K562 (cell line): ENCODE measurements at regions not wholly inside any gene's neighbourhood (a gene's known extent, or its start where the extent isn't known, plus 50 kb on each side); places are given as distances from the start of the nearest gene placed in this dataset.

ENCODE experiments used
- BACH1 ChIP-seq: fragments of 200-800 bp; sonication (Bioruptor generic); IDR thresholded peaks from 2 replicates; pipeline ENCODE4 v1.6.1; 2016; ENCODE audit warnings: missing genetic modification characterization, missing compliant biosample characterization
- CHD1 ChIP-seq: fragments of 200-600 bp; sonication (generic); IDR thresholded peaks from one replicate; pipeline ENCODE4 v1.6.1; 2012; ENCODE audit warnings: mild to moderate bottlenecking, moderate library complexity, low read length, inconsistent platforms
- ETV1 ChIP-seq: fragments of 450-650 bp; conservative IDR thresholded peaks from 2 replicates; pipeline ENCODE4 v1.6.1; 2016; ENCODE audit warnings: missing genetic modification characterization, control low read depth, low read depth, missing compliant biosample characterization
- GMEB1 ChIP-seq: fragments of 250-450 bp; sonication (Bioruptor Pico); IDR thresholded peaks from 2 replicates; pipeline ENCODE4 v1.4.0; 2020; ENCODE audit warnings: mild to moderate bottlenecking
- HNRNPH1 ChIP-seq: fragments of 200-400 bp; formaldehyde crosslinking; optimal IDR thresholded peaks from 2 replicates; pipeline ENCODE3; 2017; ENCODE audit warnings: low read depth, mild to moderate bottlenecking, low read length, moderate library complexity
- MECOM ChIP-seq: fragments of 250-450 bp; sonication (Bioruptor Pico); IDR thresholded peaks from 2 replicates; pipeline ENCODE4 v1.8.0; 2022; ENCODE audit warnings: inconsistent platforms
- NCOA4 ChIP-seq: fragments of 450-650 bp; IDR thresholded peaks from 2 replicates; pipeline ENCODE4 v1.6.1; 2018; ENCODE audit warnings: mild to moderate bottlenecking; ENCODE audit not compliant: partially characterized antibody
- NR2C2 ChIP-seq, 2 experiments: fragments of 200-800 bp in 1 of 2; sonication (Bioruptor generic) in 1 of 2; sonication (generic) in 1 of 2; formaldehyde crosslinking in 1 of 2; IDR thresholded peaks; 2 replicates each; pipeline versions ENCODE4 v1.6.1 to v1.8.0; 2016 to 2022; ENCODE audit warnings: mild to moderate bottlenecking in 1 of 2, missing compliant biosample characterization in 1 of 2, missing genetic modification characterization in 1 of 2, missing genetic modification reagents in 1 of 2
- PYGO2 ChIP-seq: fragments of 450-650 bp; IDR thresholded peaks from 2 replicates; pipeline ENCODE4 v1.6.1; 2016; ENCODE audit warnings: mild to moderate bottlenecking, missing genetic modification characterization, moderate library complexity, missing compliant biosample characterization
- RAD21 ChIP-seq, 2 experiments: fragments of 250-450 bp in 1 of 2; fragments of 450-650 bp in 1 of 2; sonication (Bioruptor Pico) in 1 of 2; formaldehyde crosslinking in 1 of 2; IDR thresholded peaks in 1 of 2; conservative IDR thresholded peaks in 1 of 2; 2 replicates each; pipeline versions ENCODE4 v1.4.0 to v1.8.0; 2020 to 2022; ENCODE audit warnings: mild to moderate bottlenecking in 2 of 2, moderate library complexity in 1 of 2
- RFX7 ChIP-seq: fragments of 250-450 bp; sonication (Bioruptor Pico); IDR thresholded peaks from 2 replicates; pipeline ENCODE4 v1.5.1; 2021; ENCODE audit warnings: mild to moderate bottlenecking
- SP2 ChIP-seq: IDR thresholded peaks from 2 replicates; pipeline ENCODE4 v1.6.1; 2011; ENCODE audit warnings: mild to moderate bottlenecking, low read depth, low read length, moderate library complexity; ENCODE audit not compliant: poor library complexity, severe bottlenecking; ENCODE audit errors: extremely low read depth
- ZNF239 ChIP-seq: fragments of 250-450 bp; sonication (Bioruptor Pico); IDR thresholded peaks from 2 replicates; pipeline ENCODE4 v1.4.0; 2020; ENCODE audit warnings: mild to moderate bottlenecking
- ZNF408 ChIP-seq: fragments of 250-450 bp; sonication (Bioruptor Pico); IDR thresholded peaks from 2 replicates; pipeline ENCODE4 v1.4.0; 2020; ENCODE audit warnings: low read depth, mild to moderate bottlenecking, moderate library complexity
- TF ChIP-seq, protein P1 (sequence below): fragments of 450-650 bp; IDR thresholded peaks from 2 replicates; pipeline ENCODE4 v1.6.1; 2017; ENCODE audit warnings: mild to moderate bottlenecking, moderate library complexity
- TF ChIP-seq, protein P2 (sequence below): fragments of 250-450 bp; sonication (Bioruptor Pico); IDR thresholded peaks from 2 replicates; pipeline ENCODE4 v1.8.0; 2022; ENCODE audit warnings: inconsistent platforms
- TF ChIP-seq, protein P3 (sequence below): fragments of 250-450 bp; sonication (Bioruptor Pico); IDR thresholded peaks from 2 replicates; pipeline ENCODE4 v1.5.0; 2021
- TF ChIP-seq, protein P4 (sequence below): fragments of 250-450 bp; sonication (Bioruptor Pico); IDR thresholded peaks from 2 replicates; pipeline ENCODE4 v1.8.0; 2022; ENCODE audit warnings: moderate library complexity, mild to moderate bottlenecking, inconsistent platforms

DNA sequence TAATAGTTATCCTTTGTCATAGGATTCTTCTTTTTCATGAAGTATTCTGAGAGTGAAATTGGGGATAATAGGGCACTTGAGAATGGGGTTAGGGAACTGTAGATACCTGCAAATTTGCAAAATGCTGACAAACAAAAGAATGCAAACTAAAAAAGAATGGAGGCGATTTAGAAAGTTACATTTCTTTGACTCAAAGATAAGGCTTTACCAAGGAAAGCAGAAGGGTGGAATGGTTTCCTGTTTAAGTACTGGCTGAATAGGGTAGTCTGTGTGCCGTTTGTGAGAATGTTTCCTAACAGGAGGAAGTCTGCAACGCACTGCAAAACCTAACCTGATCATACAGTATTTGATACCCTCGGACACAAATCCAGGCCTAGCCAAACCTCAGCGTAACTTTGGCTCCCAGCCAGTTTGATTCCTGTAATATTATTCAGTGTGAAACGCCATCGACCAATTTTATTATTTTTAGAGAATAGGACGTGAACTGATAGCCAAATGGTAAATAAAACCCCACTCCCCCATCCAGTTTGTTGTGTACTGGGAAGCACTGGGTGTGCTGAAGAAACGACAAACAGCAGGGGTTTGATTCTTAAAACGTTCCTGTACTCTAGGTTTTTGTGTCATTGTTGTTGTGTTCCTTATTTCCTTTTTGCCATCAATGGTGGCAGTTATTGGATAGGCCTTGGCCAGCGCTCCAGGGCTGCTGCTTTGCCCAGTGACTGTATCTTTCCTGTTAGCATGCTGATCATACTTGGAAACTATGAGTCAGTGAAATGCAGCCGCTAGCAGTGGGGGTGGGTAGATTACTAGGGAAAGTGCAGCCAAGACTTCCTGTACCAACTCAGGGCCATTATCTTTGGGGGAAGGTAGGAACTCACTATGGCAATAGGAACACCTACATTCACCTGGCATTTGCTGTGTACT is 148.0 kb upstream of the TBL1XR1 start (continued):
- TF ChIP-seq, protein P1, sequence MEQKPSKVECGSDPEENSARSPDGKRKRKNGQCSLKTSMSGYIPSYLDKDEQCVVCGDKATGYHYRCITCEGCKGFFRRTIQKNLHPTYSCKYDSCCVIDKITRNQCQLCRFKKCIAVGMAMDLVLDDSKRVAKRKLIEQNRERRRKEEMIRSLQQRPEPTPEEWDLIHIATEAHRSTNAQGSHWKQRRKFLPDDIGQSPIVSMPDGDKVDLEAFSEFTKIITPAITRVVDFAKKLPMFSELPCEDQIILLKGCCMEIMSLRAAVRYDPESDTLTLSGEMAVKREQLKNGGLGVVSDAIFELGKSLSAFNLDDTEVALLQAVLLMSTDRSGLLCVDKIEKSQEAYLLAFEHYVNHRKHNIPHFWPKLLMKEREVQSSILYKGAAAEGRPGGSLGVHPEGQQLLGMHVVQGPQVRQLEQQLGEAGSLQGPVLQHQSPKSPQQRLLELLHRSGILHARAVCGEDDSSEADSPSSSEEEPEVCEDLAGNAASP = no peak
- TF ChIP-seq SP2 = no peak
- TF ChIP-seq ZNF408 (CRISPR knock-in tag) = no peak
- TF ChIP-seq, protein P2, sequence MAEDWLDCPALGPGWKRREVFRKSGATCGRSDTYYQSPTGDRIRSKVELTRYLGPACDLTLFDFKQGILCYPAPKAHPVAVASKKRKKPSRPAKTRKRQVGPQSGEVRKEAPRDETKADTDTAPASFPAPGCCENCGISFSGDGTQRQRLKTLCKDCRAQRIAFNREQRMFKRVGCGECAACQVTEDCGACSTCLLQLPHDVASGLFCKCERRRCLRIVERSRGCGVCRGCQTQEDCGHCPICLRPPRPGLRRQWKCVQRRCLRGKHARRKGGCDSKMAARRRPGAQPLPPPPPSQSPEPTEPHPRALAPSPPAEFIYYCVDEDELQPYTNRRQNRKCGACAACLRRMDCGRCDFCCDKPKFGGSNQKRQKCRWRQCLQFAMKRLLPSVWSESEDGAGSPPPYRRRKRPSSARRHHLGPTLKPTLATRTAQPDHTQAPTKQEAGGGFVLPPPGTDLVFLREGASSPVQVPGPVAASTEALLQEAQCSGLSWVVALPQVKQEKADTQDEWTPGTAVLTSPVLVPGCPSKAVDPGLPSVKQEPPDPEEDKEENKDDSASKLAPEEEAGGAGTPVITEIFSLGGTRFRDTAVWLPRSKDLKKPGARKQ (CRISPR knock-in tag) = no peak
- TF ChIP-seq, protein P3, sequence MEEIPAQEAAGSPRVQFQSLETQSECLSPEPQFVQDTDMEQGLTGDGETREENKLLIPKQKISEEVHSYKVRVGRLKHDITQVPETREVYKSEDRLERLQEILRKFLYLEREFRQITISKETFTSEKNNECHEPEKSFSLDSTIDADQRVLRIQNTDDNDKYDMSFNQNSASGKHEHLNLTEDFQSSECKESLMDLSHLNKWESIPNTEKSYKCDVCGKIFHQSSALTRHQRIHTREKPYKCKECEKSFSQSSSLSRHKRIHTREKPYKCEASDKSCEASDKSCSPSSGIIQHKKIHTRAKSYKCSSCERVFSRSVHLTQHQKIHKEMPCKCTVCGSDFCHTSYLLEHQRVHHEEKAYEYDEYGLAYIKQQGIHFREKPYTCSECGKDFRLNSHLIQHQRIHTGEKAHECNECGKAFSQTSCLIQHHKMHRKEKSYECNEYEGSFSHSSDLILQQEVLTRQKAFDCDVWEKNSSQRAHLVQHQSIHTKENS (CRISPR knock-in tag) = no peak
- TF ChIP-seq ZNF239 (CRISPR knock-in tag) = peak; percentile 42; the same call in 1 of the 2 replicates
- TF ChIP-seq, protein P4, sequence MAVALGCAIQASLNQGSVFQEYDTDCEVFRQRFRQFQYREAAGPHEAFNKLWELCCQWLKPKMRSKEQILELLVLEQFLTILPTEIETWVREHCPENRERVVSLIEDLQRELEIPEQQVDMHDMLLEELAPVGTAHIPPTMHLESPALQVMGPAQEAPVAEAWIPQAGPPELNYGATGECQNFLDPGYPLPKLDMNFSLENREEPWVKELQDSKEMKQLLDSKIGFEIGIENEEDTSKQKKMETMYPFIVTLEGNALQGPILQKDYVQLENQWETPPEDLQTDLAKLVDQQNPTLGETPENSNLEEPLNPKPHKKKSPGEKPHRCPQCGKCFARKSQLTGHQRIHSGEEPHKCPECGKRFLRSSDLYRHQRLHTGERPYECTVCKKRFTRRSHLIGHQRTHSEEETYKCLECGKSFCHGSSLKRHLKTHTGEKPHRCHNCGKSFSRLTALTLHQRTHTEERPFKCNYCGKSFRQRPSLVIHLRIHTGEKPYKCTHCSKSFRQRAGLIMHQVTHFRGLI = no peak
- TF ChIP-seq NCOA4 = no peak
- peak; percentile 27 to 57; a peak in 3 of 4 replicates for TF ChIP-seq RAD21 (CRISPR knock-in tag; conservative IDR thresholded peaks at IDR 0.05 in 1 of 2, IDR thresholded peaks at IDR 0.05 in 1 of 2)
- no peak for TF ChIP-seq GMEB1
- TF ChIP-seq CHD1 = peak; percentile 27
- TF ChIP-seq MECOM (CRISPR knock-in tag) = 0 out of 2 replicates have a peak, but pooled peaks have one; percentile 4
- peak; percentile 96 for TF ChIP-seq ETV1 (tag)
- TF ChIP-seq NR2C2 (CRISPR knock-in tag; IDR thresholded peaks at IDR 0.05) = no peak
- TF ChIP-seq NR2C2 (tag; IDR thresholded peaks at IDR 0.05) = peak; percentile 83
- TF ChIP-seq PYGO2 (tag) = peak; percentile 33; the same call in 1 of the 2 replicates
- no peak for TF ChIP-seq HNRNPH1
- peak; percentile 93 for TF ChIP-seq BACH1 (tag)
- no peak for TF ChIP-seq RFX7 (CRISPR knock-in tag)
